ENCODE measurements at regions not wholly inside any gene's neighbourhood (a gene's known extent, or its start where the extent isn't known, plus 50 kb on each side); places are given as distances from the start of the nearest gene placed in this dataset.

DNA sequence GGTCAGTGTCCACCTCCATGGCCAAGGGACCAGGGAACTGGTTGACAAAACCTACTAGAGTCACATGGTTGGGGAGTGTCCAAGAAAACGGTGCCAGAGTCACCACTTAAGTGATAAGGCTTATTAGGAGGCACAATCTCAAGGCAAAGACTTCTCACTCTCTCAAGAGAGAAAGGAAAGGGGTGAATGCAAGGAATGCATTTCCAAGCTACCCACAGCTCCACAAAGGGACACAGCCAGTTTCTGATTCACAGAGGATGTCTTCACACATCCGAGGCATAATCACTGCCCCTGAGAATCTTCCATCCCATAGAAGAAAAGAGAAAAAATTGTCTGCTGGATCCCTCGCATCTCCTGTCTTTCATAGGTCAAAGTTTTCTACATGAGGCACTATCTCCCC is 269.3 kb downstream of the TNS1 start:
- TF ChIP-seq, protein P1, sequence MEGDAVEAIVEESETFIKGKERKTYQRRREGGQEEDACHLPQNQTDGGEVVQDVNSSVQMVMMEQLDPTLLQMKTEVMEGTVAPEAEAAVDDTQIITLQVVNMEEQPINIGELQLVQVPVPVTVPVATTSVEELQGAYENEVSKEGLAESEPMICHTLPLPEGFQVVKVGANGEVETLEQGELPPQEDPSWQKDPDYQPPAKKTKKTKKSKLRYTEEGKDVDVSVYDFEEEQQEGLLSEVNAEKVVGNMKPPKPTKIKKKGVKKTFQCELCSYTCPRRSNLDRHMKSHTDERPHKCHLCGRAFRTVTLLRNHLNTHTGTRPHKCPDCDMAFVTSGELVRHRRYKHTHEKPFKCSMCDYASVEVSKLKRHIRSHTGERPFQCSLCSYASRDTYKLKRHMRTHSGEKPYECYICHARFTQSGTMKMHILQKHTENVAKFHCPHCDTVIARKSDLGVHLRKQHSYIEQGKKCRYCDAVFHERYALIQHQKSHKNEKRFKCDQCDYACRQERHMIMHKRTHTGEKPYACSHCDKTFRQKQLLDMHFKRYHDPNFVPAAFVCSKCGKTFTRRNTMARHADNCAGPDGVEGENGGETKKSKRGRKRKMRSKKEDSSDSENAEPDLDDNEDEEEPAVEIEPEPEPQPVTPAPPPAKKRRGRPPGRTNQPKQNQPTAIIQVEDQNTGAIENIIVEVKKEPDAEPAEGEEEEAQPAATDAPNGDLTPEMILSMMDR (IDR thresholded peaks at IDR 0.05), result no peak
- TF ChIP-seq POLR2A (IDR thresholded peaks at IDR 0.05), result no peak

Measured in testis (tissue), 2 donors.